RWPE2 (cell line): ENCODE measurements at regions not wholly inside any gene's neighbourhood (a gene's known extent, or its start where the extent isn't known, plus 50 kb on each side); places are given as distances from the start of the nearest gene placed in this dataset.

Experiments used
- ATAC-seq: fragments of 200-7000 bp; cut with Tn5 transposase; 3 replicates; pipeline ENCODE4 v1.9.1; 2021; ENCODE audit warnings: low read depth
- DNase-seq: peaks from one replicate; pipeline ENCODE4 v3.0.0-alpha.2; 2020; ENCODE audit warnings: low spot score
- H3K27ac ChIP-seq: fragments of 450-650 bp; 2 replicates; pipeline ENCODE4 v1.5.1; 2017; ENCODE audit warnings: mild to moderate bottlenecking; ENCODE audit not compliant: poor library complexity, severe bottlenecking
- H3K27me3 ChIP-seq: fragments of 250-450 bp; sonication (Bioruptor Pico); 2 replicates; pipeline ENCODE4 v1.5.1; 2021; ENCODE audit warnings: mild to moderate bottlenecking, moderate library complexity; ENCODE audit not compliant: insufficient read depth, poor library complexity, severe bottlenecking
- H3K36me3 ChIP-seq: fragments of 250-450 bp; sonication (Bioruptor Pico); 2 replicates; pipeline ENCODE4 v1.5.1; 2020; ENCODE audit warnings: low read depth, mild to moderate bottlenecking, moderate library complexity
- H3K4me1 ChIP-seq: fragments of 250-450 bp; sonication (Bioruptor Pico); 2 replicates; pipeline ENCODE4 v1.5.1; 2021; ENCODE audit warnings: mild to moderate bottlenecking, moderate library complexity; ENCODE audit not compliant: insufficient read depth, poor library complexity, severe bottlenecking
- H3K4me3 ChIP-seq: fragments of 250-450 bp; sonication (Bioruptor Pico); 2 replicates; pipeline ENCODE4 v1.5.1; 2021; ENCODE audit warnings: mild to moderate bottlenecking, moderate library complexity; ENCODE audit not compliant: severe bottlenecking
- H3K9me3 ChIP-seq: fragments of 250-450 bp; sonication (Bioruptor Pico); 2 replicates; pipeline ENCODE4 v1.5.1; 2021; ENCODE audit warnings: mild to moderate bottlenecking, moderate library complexity; ENCODE audit not compliant: severe bottlenecking
- TF ChIP-seq, protein P1 (sequence below): fragments of 450-650 bp; IDR thresholded peaks from one replicate; pipeline ENCODE4 v1.5.1; 2017; ENCODE audit warnings: mild to moderate bottlenecking, moderate library complexity; ENCODE audit not compliant: poor library complexity, severe bottlenecking

DNA sequence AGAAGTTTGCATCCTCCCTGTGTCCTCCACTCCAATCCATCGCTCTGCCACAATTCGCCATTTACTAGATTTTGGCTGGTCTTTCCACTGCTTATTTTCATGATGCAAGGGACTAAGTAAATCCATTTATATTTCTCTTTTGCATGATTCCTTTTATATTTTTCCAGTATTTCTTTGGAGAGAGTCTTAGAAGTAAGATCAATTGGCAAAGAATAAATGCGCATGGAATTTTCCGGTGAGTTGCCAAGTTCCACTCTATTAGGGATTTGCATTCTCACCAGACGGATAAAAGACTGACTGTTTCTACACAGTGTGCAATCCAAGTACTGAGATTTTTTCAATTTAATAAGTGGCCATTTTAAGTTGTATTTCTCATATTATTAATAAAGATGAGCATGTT, 91.7 kb upstream of the PHACTR3 start:
- Histone ChIP-seq H3K4me3 (no peak overlapping the region), H3K9me3 (no peaks in the 10 kb centered on the region), H3K27ac (no peak overlapping the region), H3K4me1 (no peaks in the 10 kb centered on the region), H3K27me3 (peaks cover 69% of the 10 kb centered on the region), H3K36me3 (no peaks in the 10 kb centered on the region)
- DNase-seq = no peak
- no peak for ATAC-seq
- TF ChIP-seq, protein P1, sequence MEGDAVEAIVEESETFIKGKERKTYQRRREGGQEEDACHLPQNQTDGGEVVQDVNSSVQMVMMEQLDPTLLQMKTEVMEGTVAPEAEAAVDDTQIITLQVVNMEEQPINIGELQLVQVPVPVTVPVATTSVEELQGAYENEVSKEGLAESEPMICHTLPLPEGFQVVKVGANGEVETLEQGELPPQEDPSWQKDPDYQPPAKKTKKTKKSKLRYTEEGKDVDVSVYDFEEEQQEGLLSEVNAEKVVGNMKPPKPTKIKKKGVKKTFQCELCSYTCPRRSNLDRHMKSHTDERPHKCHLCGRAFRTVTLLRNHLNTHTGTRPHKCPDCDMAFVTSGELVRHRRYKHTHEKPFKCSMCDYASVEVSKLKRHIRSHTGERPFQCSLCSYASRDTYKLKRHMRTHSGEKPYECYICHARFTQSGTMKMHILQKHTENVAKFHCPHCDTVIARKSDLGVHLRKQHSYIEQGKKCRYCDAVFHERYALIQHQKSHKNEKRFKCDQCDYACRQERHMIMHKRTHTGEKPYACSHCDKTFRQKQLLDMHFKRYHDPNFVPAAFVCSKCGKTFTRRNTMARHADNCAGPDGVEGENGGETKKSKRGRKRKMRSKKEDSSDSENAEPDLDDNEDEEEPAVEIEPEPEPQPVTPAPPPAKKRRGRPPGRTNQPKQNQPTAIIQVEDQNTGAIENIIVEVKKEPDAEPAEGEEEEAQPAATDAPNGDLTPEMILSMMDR = no peak

DNA sequence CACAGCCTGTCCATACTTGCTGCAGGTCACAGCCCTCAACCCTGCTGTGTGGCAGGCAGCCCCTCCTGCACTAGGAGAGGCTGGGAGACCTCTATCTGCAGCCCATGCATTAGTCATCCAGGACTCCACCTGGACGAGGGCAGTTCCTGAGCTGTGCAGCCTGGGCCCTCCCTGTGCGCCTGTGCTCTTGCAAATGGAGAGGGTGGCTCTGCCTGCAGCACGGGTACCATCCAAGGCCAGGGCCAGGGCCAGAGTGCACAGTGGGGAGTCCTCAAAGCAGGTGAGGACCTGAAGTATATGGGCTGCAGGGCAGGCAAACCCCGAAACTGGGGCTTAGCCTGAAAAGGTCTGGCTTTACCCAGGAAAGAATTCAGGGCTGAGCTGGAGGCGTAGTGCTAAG, 89.8 kb upstream of the PHACTR3 start:
- TF ChIP-seq, protein P1 = no peak
- Histone ChIP-seq H3K4me3 (no peak overlapping the region), H3K36me3 (no peaks in the 10 kb centered on the region), H3K27ac (no peak overlapping the region), H3K4me1 (no peaks in the 10 kb centered on the region), H3K27me3 (peaks cover 77% of the 10 kb centered on the region), H3K9me3 (no peaks in the 10 kb centered on the region)
- no peak for ATAC-seq
- no peak for DNase-seq

DNA sequence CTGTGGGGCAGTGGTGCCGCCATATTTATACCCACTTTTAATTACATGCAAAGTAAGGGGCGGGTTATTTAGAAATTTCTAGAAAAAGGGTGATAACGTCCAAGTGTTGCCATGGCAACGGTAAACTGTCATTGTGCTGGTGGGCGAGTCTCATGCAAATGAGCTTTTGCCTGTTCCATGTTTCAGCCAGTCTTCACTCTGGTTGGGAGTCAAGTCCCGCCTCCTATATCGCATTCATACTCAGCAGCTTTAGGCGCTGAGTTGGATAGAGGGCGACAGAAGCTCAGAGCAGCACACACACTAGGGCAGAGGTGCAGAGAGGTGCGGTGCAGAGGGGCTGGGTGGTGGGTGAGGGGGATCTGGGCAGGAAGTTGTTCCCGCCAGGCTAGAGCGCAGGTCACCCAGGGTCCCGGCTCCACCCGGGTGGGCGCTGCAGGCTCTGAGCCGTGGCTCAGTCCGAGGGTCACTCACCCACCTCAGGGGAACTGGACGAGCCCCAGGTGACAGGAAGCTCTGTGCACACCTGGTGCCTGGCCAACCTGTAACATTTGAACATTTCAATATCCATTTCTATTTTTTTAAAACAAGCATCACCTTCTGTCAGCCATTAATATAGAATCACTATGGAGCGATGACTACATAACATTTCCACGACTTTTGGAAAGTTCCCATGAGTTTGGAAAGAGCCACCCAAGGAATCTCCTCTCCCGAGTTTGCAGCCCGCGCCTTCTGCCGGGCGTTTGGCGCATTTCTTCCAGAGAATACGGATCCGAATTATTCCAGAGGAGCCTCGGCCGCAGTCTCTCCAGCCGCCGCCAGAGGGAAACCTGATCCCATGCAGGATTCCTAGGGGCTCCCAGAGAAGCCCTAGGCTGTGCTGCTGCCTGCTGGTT, 89.1 kb upstream of the PHACTR3 start:
- H3K4me3 ChIP-seq = no peak overlapping the region
- no peaks in the 10 kb centered on the region for H3K9me3 ChIP-seq
- no peaks in the 10 kb centered on the region for H3K4me1 ChIP-seq
- no peak overlapping the region for H3K27ac ChIP-seq
- peaks cover 82% of the 10 kb centered on the region for H3K27me3 ChIP-seq
- TF ChIP-seq, protein P1 = peak; percentile 100
- no peaks in the 10 kb centered on the region for H3K36me3 ChIP-seq
- DNase-seq (no peak), ATAC-seq (peak; percentile 90)

DNA sequence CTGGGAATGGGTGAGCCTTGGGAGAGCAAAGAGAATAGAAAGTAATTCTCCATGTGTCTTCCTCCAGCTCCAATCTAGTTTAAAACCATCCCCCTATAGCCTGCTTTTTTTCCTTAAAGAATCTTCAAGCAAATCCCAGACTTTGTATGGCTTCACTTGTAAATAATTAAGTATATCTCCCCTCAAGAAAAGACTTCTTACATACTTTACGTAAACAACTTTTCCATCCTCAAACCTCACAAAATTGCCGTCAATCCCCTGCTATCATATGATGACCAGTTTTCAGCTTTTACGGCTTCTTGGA, 88.5 kb upstream of the PHACTR3 start:
- ATAC-seq = no peak
- no peaks in the 10 kb centered on the region for H3K36me3 ChIP-seq
- TF ChIP-seq, protein P1 = peak; percentile 95
- peaks cover 86% of the 10 kb centered on the region for H3K27me3 ChIP-seq
- H3K27ac ChIP-seq = no peak overlapping the region
- H3K4me3 ChIP-seq = no peak overlapping the region
- no peak for DNase-seq
- no peaks in the 10 kb centered on the region for H3K9me3 ChIP-seq
- H3K4me1 ChIP-seq = no peaks in the 10 kb centered on the region

DNA sequence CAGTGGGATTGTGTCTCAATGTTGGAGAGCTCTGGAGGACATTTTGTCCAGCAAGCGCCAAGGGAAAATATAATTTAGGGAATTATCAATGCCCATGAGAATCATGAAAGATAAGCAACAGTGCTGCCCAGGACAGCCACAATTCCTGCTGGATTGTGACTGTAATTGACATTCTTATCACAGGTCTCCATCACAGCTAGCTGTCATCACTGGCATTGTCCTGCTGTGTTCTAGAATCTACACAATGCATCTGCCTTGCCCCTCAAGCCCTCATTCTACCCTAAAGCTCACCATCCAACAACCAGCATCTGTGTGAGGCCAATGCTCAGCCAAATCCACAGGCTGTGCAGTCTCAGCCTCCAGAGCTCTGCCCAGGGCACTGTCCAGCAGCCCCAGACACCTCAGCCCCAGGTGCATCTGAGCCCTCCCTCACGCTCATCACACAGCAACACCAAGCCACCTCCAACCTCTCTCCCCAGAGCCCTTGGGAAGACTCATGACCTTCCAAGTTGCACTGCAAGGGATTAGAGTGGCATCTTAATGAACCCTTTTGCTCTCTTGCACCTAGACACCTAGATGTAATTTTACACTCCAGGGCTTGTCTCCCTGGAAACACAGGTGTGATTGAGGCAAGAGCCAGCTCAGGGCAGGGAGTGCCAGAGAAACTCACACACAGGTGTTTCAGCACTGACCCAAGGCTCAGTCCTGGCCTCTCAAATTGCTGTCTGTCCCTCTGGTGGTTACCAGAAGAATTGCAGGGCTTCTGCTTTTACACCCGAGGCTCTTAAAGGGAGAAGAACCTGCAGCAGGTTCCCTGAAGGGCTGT, 85.2 kb upstream of the PHACTR3 start:
- Histone ChIP-seq H3K4me3 (no peak overlapping the region), H3K27ac (no peak overlapping the region), H3K4me1 (no peaks in the 10 kb centered on the region), H3K27me3 (peaks cover 80% of the 10 kb centered on the region), H3K36me3 (no peaks in the 10 kb centered on the region), H3K9me3 (no peaks in the 10 kb centered on the region)
- TF ChIP-seq, protein P1 = peak; percentile 99
- DNase-seq = no peak
- ATAC-seq = peak; percentile 75
